ENCODE measurements at regions not wholly inside any gene's neighbourhood (a gene's known extent, or its start where the extent isn't known, plus 50 kb on each side); places are given as distances from the start of the nearest gene placed in this dataset.

GRCh38 chr3:151675858-151676615, 57.7 kb upstream of the AADACL2 start (continued):
- TF ChIP-seq RERE (CRISPR knock-in tag; IDR thresholded peaks at IDR 0.05; ENCODE audit: borderline replicate concordance) (no peak), IRF1 (CRISPR knock-in tag; IDR thresholded peaks at IDR 0.05; ENCODE audit: borderline replicate concordance) (no peak), SMAD4 (CRISPR knock-in tag; conservative IDR thresholded peaks at IDR 0.05) (peak; percentile 87), ZNF133 (CRISPR knock-in tag; IDR thresholded peaks at IDR 0.05) (no peak), MTF1 (CRISPR knock-in tag; IDR thresholded peaks at IDR 0.05; ENCODE audit: borderline replicate concordance) (no peak), ZNF583 (CRISPR knock-in tag; IDR thresholded peaks at IDR 0.05) (peak; percentile 88), TRIM25 (IDR thresholded peaks at IDR 0.05; ENCODE audit: borderline replicate concordance) (no peak), ZNF316 (IDR thresholded peaks at IDR 0.05) (no peak), DIDO1 (tag; IDR thresholded peaks at IDR 0.05; ENCODE audit: low read depth) (no peak), PBX2 (CRISPR knock-in tag; IDR thresholded peaks at IDR 0.05; ENCODE audit: low read depth) (no peak), PBX2 (tag; conservative IDR thresholded peaks at IDR 0.05; ENCODE audit: low read depth) (no peak), HDAC2 (IDR thresholded peaks at IDR 0.05) (no peak), FOXO4 (CRISPR knock-in tag; IDR thresholded peaks at IDR 0.05) (no peak), ZNF146 (CRISPR knock-in tag; IDR thresholded peaks at IDR 0.05; ENCODE audit: unreplicated experiment) (no peak), ZNF311 (CRISPR knock-in tag; IDR thresholded peaks at IDR 0.05) (peak; percentile 93; the same call in 1 of the 2 replicates), NBN (IDR thresholded peaks at IDR 0.05; ENCODE audit: low read depth) (no peak)
